ENCODE measurements at regions not wholly inside any gene's neighbourhood (a gene's known extent, or its start where the extent isn't known, plus 50 kb on each side); places are given as distances from the start of the nearest gene placed in this dataset.
A peak's percentile ranks its signal among the peaks of the same experiment; 100 is the strongest.

DNA sequence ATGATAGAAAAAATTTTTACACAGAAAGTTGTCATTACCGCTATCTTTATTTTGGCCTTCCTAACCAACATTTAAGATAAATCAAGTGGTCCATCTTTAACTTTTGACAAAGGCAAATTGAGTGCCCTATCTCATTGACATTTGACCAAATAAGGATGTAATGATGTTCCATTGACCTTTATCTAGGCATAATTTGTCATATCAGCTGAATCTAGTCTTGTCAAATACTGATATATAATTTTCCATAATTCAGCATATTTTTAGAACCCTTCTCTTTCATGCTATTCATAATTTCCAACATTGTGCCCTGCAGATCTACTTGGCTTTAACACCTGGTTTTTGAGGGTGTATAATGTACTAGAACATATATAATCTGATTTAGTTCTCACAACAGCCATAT, 63.8 kb downstream of the XCL1 start:
- in situ Hi-C loops (cut with HindIII; ENCODE audit: low sequenced_read_pairs) = loop anchor here (25.0 kb wide), 1 partner anchor 472 kb away; the partner anchor contains the start of gene ATP1B1

DNA sequence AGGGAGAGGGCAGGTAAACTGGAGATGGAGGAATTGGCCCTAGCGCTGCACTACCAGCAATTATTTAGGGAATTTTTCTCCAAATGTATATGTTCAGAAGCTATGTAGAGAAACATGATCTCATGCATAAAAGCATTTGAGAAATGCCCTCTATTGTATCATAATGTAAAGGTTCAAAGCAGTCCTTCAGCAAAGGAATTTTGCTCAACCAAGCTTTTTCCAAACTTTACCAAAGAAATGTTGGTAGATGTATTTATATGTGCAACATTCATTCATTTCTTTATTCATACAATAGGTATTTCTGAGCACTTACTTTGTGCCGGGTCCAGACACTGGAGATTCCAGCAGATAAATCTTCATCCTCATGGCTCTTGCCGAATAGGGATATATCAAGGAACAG, 64.4 kb downstream of the XCL1 start:
- in situ Hi-C loops (cut with HindIII; ENCODE audit: low sequenced_read_pairs) = loop anchor here (25.0 kb wide), 1 partner anchor 471 kb away; the partner anchor contains the start of gene ATP1B1
- no peak for DNase-seq (ENCODE audit: low read depth)
- TF ChIP-seq, protein P1, sequence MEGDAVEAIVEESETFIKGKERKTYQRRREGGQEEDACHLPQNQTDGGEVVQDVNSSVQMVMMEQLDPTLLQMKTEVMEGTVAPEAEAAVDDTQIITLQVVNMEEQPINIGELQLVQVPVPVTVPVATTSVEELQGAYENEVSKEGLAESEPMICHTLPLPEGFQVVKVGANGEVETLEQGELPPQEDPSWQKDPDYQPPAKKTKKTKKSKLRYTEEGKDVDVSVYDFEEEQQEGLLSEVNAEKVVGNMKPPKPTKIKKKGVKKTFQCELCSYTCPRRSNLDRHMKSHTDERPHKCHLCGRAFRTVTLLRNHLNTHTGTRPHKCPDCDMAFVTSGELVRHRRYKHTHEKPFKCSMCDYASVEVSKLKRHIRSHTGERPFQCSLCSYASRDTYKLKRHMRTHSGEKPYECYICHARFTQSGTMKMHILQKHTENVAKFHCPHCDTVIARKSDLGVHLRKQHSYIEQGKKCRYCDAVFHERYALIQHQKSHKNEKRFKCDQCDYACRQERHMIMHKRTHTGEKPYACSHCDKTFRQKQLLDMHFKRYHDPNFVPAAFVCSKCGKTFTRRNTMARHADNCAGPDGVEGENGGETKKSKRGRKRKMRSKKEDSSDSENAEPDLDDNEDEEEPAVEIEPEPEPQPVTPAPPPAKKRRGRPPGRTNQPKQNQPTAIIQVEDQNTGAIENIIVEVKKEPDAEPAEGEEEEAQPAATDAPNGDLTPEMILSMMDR (IDR thresholded peaks at IDR 0.05; ENCODE audit: low read depth, low read length, missing control alignments) = no peak
- no peak overlapping the region for H3K4me3 ChIP-seq (ENCODE audit: low read depth, low read length)

More for the DNA sequence above, 63.8 kb downstream of the XCL1 start:
- TF ChIP-seq, protein P1 (IDR thresholded peaks at IDR 0.05; ENCODE audit: low read depth, low read length, missing control alignments) = no peak
- DNase-seq (ENCODE audit: low read depth) = no peak
- no peak overlapping the region for H3K4me3 ChIP-seq (ENCODE audit: low read depth, low read length)

DNA sequence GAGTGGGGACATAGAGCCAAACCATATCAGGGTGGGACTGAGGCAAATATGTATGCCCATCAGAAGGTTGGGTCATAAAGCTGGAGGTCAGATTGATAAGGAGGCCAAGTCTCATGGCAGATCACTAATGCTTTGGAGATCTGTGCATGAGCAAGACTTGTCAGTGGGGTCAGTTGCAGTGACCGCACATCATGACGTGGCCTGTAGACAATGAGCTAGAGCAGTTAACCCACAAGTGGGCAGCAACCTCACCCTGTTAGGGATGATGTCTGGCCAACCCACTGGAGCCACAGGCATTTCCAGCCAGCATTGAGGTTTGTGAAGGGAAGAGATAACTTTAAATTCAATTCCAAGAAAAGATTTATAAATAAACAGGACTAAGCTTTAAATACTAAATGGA, 66.7 kb downstream of the XCL1 start:
- H3K4me3 ChIP-seq (ENCODE audit: low read depth, low read length) = no peak overlapping the region
- in situ Hi-C loops (cut with HindIII; ENCODE audit: low sequenced_read_pairs) = loop anchor here (25.0 kb wide), 1 partner anchor 469 kb away; the partner anchor contains the start of gene ATP1B1
- TF ChIP-seq, protein P1 (IDR thresholded peaks at IDR 0.05; ENCODE audit: low read depth, low read length, missing control alignments) = no peak
- peak; percentile 96 for DNase-seq (ENCODE audit: low read depth)

Data from astrocyte of the cerebellum (primary cell).